Epidermal melanocyte (primary cell): ENCODE measurements at regions not wholly inside any gene's neighbourhood (a gene's known extent, or its start where the extent isn't known, plus 50 kb on each side); places are given as distances from the start of the nearest gene placed in this dataset.
A peak's percentile ranks its signal among the peaks of the same experiment; 100 is the strongest.

ENCODE experiments used
- DNase-seq: peaks from one replicate; pipeline ENCODE4 v3.0.0; 2011; ENCODE audit warnings: low spot score; ENCODE audit not compliant: insufficient read length

DNA sequence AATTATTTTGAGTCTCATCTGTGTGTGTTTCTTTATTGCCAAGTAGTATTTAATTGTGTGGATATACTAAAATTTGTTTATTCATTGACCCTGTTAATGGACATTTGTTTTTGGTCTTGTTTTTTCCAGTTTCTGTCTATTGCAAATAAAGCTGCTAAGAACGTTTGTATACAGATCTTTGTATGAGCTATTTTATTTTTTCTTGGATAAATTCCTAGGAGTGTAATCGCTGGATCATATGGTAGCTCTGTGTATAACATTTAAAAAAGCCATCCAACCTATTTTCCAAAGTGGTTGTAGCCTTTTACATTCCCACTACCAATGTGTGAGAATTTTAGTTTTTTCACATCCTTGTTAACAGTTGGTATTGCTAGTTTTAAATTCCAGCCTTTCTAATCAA is 382.7 kb upstream of the USP24 start:
- no peak for DNase-seq

GRCh38 chr1:55594701-55595100 is 379.5 kb upstream of the USP24 start:
- no peak for DNase-seq

GRCh38 chr1:55593298-55593697 is 378.1 kb upstream of the USP24 start:
- DNase-seq = no peak

GRCh38 chr1:55592122-55592521 is 377.0 kb upstream of the USP24 start:
- no peak for DNase-seq

- no peak for DNase-seq
Measured at GRCh38 chr1:55589671-55590297, 374.6 kb upstream of the USP24 start.

DNA sequence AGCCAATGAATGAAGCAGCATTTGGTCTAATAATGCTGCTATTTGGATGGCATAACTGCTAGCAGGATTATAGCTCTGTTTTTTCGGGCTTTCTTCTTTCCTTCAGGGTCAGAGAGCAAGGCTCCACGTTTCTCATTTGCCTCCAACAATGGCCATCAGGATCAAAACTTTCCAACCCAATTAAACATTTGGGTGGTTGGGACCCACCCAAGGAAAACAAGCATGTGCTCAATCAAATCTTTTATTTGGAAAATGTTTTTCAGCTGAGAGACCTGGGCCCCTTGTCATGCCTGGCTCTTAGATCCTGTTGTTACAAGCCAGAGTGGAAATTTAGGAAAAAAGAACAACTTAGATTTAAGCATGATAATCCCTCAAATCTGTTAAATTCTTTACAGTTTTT is 373.1 kb upstream of the USP24 start:
- no peak for DNase-seq

GRCh38 chr1:55586771-55587170 is 371.6 kb upstream of the USP24 start:
- no peak for DNase-seq

DNA sequence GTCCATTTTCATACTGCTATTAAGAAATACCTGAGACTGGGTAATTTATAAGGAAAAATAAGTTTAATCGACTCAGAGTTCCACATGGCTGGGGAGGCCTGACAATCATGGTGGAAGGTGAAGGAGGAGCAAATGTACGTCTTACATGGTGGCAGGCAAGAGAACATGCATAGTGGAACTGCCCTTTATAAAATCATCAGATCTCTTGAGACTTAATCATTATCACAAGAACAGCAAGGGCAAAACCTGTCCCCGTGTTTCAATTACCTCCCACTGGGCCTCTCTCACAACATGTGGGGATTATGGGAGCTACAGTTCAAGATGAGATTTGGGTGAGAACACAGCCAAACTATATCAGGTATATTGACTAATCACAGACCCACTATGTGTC is 370.2 kb upstream of the USP24 start:
- no peak for DNase-seq

DNA sequence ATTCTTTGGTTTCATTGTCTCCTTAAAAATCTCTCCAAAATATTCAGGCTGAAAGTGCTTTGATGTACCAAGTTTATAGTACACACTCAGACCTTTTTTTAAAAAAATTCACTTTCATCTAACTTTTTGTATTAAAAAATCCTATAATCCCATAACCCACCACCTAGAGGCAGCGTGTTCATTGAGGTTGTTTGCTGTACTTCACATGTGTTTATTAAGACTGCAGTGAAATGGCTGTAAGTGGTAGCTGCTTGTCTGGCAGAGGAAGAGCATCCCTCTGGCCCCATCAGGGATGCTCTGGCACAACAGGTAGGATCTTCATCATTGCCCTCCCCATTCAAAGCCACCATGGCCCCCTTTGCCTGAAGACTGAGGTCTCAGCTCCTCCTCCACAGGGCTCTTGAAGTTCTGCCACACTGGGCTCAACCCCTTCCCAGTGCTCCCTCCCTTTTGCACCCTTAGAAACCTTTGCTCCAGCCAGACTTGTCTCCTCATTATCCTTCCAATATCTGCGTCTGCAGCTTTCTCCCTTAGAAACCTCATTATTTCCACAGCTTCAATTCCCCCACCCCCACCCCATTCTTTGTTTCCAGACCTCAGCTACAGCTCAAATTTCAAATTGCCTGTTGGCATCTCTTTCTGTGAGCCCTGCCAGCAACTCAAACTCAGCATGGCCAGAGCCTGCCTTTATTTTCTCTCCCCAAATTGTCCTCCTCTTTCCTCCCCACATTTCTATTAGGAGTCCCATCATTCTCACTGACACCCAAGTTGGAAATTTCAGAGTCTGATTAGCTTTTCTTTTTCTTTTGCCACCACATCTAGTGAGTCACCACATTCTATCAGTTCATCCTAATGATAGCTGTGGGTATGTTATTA is 369.6 kb upstream of the USP24 start:
- DNase-seq = no peak

- no peak for DNase-seq
Measured at GRCh38 chr1:55582084-55582483, 366.9 kb upstream of the USP24 start.

DNA sequence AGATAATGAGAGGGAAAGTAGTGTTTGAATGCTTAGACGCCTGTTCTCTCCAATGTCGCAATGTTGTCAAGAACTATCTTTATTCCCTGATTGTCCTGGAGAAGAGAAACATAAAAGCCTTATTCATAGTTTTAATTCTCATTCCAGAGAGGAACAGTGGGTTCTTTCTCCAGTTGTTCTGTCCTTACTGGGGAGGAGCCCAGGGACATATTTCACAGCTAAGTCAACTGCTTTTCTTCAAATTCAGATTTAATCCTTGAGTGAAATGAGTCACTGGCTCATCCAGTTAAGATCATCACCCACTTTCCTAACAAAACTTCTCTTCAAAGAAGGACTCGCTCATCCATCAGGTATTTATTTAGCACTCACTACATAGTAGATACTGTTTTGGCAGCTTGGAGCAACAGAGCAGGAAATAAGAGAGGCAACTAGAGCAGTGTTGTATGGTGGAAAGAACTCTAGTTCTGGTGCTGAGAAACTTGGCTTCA is 365.7 kb upstream of the USP24 start:
- DNase-seq = peak; percentile 66

DNA sequence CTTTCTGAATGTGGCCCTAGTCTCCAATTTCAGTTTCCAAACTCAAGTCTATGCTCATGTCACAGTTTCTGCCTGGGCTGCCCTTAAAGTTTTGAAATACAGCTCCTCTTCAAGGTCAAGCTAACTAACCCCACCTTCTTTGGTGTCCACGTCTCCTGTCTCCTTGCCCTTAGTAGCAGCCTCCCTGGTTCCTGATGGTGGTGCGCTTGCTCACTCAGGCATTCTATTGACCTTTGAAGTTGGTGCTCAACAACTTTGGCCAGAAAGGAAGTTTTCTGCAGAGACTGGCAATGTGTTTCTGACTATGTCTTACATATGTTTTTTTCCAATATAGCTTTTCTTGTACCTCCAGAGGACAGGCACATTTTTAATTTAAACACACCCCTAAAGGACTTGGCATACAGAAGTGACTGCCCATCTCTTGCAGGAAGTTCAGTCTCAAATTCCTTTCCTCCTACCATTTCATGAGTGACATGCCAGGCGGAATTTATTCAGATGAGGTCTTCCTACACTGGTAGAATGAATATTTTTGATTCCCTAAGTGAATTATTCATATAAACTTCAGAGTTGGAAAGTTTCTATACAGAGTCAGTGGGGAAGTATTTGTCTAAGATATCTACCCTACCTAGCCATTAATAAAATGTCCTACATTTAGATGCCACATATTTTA is 364.3 kb upstream of the USP24 start:
- DNase-seq = no peak

- DNase-seq = no peak
Measured at GRCh38 chr1:55578646-55579045, 363.5 kb upstream of the USP24 start.

DNA sequence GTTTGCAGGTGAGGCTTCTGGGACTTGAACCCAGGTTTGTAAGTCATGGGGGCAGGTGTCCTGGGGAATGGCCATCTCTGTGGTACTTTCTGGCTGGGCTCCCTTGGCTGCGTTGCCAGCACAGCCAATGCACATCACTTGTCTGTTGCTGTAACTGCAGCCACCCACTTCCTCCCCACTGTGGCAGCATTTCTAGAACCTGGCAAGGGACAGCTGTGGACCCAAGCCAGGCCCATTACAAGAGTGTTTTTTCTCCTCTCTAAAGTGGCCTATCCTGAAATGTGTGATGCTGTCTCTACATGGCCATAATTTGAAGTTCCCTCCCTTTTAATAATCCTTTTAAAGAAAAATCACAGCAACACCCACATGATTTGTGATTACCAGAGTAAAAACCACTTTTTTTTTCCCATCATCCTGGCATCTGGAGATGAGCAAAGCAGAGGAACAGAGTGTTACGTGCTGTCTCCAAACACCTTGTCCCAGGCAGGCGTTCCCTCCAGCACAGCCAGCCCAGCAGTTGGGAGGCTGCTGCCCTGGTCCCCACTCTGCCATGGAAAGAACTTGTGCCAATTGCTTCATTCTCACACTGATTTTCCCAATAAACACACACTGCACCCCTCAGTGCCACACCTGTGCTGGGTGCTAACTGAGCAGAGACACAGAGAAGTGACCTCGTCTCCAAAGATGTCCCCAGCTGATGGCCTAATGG is 360.6 kb upstream of the USP24 start:
- no peak for DNase-seq

- no peak for DNase-seq
Measured at GRCh38 chr1:55574691-55575225, 359.6 kb upstream of the USP24 start.

- DNase-seq = no peak
Measured at GRCh38 chr1:55572878-55573734, 357.9 kb upstream of the USP24 start.

- no peak for DNase-seq
Measured at GRCh38 chr1:55571767-55572166, 356.6 kb upstream of the USP24 start.

DNA sequence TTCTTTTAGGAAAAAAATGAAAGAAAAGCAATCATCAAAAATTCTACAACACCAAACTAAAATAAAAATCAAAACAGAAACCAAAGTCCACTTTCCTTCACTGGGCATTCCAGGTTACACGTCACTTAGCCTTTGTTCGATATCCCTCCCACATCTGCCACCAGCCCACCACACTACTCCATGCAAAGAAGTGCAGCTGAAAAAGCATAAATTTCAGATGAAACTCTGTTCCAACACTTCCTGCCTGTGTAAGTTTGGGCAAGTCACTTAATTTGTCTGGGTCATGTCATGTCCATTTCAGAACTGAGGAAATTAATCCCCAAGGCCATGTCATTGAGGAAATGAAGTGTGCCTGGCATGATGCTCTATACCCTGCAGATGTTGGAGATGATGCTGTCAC is 354.3 kb upstream of the USP24 start:
- DNase-seq = no peak

DNA sequence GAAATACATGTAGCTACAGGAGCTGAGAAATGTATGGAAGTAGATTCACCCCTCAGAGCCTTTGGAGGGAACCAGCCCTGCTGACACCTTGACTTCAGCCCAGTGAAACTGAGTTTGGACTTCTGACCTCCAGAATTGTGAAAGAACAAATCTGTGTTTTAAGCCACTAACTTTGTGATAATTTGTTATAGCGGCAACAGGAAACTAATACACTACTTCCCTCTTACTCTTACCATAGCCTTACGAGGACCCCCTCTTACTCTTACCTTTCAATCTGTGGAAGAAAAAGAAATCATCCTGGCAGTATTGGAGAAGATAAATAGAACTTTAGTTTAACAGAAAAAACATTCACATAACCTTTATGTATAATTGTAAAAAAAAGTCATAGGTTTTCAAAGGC is 353.6 kb upstream of the USP24 start:
- no peak for DNase-seq

DNA sequence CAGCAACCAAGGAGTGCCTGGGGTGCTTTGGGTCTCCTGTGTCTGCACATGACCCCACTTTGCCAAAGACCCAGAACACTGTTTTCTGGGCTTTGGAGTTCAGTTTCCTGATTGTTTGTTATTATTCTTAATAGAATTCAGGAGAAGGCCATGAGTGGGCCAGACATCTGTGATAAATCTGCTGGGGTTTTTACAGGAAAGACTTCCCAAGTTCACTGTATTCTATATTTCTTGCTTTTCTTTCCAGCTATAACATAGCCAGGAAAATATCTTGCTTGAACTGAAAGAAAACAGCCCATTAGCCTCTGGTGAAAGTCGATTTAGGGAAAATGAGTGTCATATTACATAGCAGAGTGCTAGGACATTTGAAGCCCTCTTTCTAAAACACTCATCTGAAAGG is 345.1 kb upstream of the USP24 start:
- no peak for DNase-seq
